Natural killer cell (primary cell): ENCODE measurements at regions not wholly inside any gene's neighbourhood (a gene's known extent, or its start where the extent isn't known, plus 50 kb on each side); places are given as distances from the start of the nearest gene placed in this dataset.

Experiments used
- ATAC-seq, 3 donors: fragments of 150-1000 bp in 2 of 3; fragments of 200-7000 bp in 1 of 3; cut with Tn5 transposase; 1 replicate in 1 of 3; 2 replicates in 2 of 3; pipeline ENCODE4 v1.10.0; 2021; ENCODE audit warnings: mild to moderate bottlenecking in 2 of 3, moderate library complexity in 2 of 3
- DNase-seq, 2 donors: peaks; one replicate each; pipeline versions ENCODE4 v3.0.0 to v3.0.0-alpha.2; 2013 to 2021; ENCODE audit warnings: mixed read lengths in 1 of 2
- H3K27ac ChIP-seq: one replicate; pipeline ENCODE4 v1.5.1; 2013; ENCODE audit warnings: mild to moderate bottlenecking, low read length
- H3K27me3 ChIP-seq: one replicate; pipeline ENCODE4 v1.6.1; 2013; ENCODE audit warnings: low read length; ENCODE audit not compliant: control insufficient read depth, insufficient read depth
- H3K36me3 ChIP-seq: one replicate; pipeline ENCODE4 v1.6.1; 2013; ENCODE audit warnings: low read length; ENCODE audit not compliant: control insufficient read depth, insufficient read depth
- H3K4me1 ChIP-seq: one replicate; pipeline ENCODE4 v1.6.1; 2013; ENCODE audit warnings: low read length; ENCODE audit not compliant: control insufficient read depth, insufficient read depth
- H3K4me3 ChIP-seq: one replicate; pipeline ENCODE4 v1.5.1; 2013; ENCODE audit warnings: low read length
- H3K9me3 ChIP-seq: one replicate; pipeline ENCODE4 v1.6.1; 2013; ENCODE audit warnings: low read length; ENCODE audit not compliant: control insufficient read depth, insufficient read depth
- H3K27ac Mint-ChIP-seq, 2 donors: one replicate each; pipeline ENCODE4 v1.8.0; 2022; ENCODE audit warnings: mild to moderate bottlenecking in 2 of 2, mixed read lengths in 2 of 2, moderate library complexity in 1 of 2
- H3K27me3 Mint-ChIP-seq, 2 donors: one replicate each; pipeline ENCODE4 v1.8.0; 2022; ENCODE audit warnings: low read depth in 2 of 2, mixed read lengths in 2 of 2
- H3K36me3 Mint-ChIP-seq: one replicate; pipeline ENCODE4 v1.8.0; 2022; ENCODE audit warnings: mixed read lengths
- H3K4me1 Mint-ChIP-seq, 2 donors: one replicate each; pipeline ENCODE4 v1.8.0; 2022; ENCODE audit warnings: mixed read lengths in 2 of 2
- H3K4me3 Mint-ChIP-seq: one replicate; pipeline ENCODE4 v1.8.0; 2022; ENCODE audit warnings: mild to moderate bottlenecking, moderate library complexity, mixed read lengths
- H3K9me3 Mint-ChIP-seq, 2 donors: one replicate each; pipeline ENCODE4 v1.8.0; 2022; ENCODE audit warnings: mixed read lengths in 2 of 2
- CTCF ChIP-seq: fragments of 200-600 bp; IDR thresholded peaks from one replicate; pipeline ENCODE4 v1.8.0; 2022; ENCODE audit warnings: antibody characterized with exemption
- WGBS: methylation state at CpG from one replicate; pipeline ENCODE4 v1.1.7; 2013; ENCODE audit warnings: missing lambda C conversion rate; ENCODE audit not compliant: insufficient coverage; 5-methylcytosine and 5-hydroxymethylcytosine counted together
- intact Hi-C: fragments of 100-400 bp; cut with micrococcal nuclease; formaldehyde crosslinking; loops from one replicate; pipeline ENCODE4 v1.14.2; 2022

GRCh38 chr12:89016970-89017778 is 335.1 kb downstream of the DUSP6 start:
- no peak overlapping the region for H3K27ac Mint-ChIP-seq

GRCh38 chr12:89015419-89015818 is 336.9 kb downstream of the DUSP6 start:
- Histone ChIP-seq H3K9me3 (no peaks in the 10 kb centered on the region), H3K4me3 (no peak overlapping the region), H3K36me3 (no peaks in the 10 kb centered on the region), H3K4me1 (peaks cover 4% of the 10 kb centered on the region), H3K27me3 (no peaks in the 10 kb centered on the region), H3K27ac (no peak overlapping the region)
- Mint-ChIP-seq H3K27me3 (peaks cover 8 to 20% of the 10 kb centered on the region in 2 donors), H3K4me1 (peaks cover 5 to 7% of the 10 kb centered on the region in 2 donors), H3K9me3 (no peaks in the 10 kb centered on the region), H3K36me3 (no peaks in the 10 kb centered on the region), H3K4me3 (no peak overlapping the region), H3K27ac (no peak overlapping the region)
- intact Hi-C loops = no loop called here
- WGBS = 78% methylated on average over 1 of the region's 1 CpG
- ATAC-seq = no peak
- DNase-seq = no peak
- TF ChIP-seq CTCF = no peak

More at GRCh38 chr12:89016970-89017778, 335.1 kb downstream of the DUSP6 start:
- intact Hi-C loops = loop anchor here (2.0 kb wide), 1 partner anchor 1942 kb away; no protein-coding TSS in a partner anchor
- Mint-ChIP-seq H3K9me3 (no peaks in the 10 kb centered on the region), H3K4me3 (no peak overlapping the region), H3K4me1 (peaks cover 5 to 7% of the 10 kb centered on the region in 2 donors), H3K36me3 (no peaks in the 10 kb centered on the region), H3K27me3 (peaks cover 6 to 13% of the 10 kb centered on the region in 2 donors)
- WGBS = 21% methylated on average over 18 of the region's 21 CpGs
- DNase-seq (peak in 1 of 2 donors; percentile 82), ATAC-seq (peak in 2 of 3 donors; percentile 61 to 62)
- peak; percentile 82 for TF ChIP-seq CTCF
- Histone ChIP-seq H3K36me3 (no peaks in the 10 kb centered on the region), H3K27ac (no peak overlapping the region), H3K4me1 (peaks cover 4% of the 10 kb centered on the region), H3K4me3 (no peak overlapping the region), H3K9me3 (no peaks in the 10 kb centered on the region), H3K27me3 (no peaks in the 10 kb centered on the region)

- Mint-ChIP-seq H3K4me3 (no peak overlapping the region), H3K27ac (no peak overlapping the region), H3K4me1 (no peaks in the 10 kb centered on the region), H3K9me3 (no peaks in the 10 kb centered on the region), H3K36me3 (no peaks in the 10 kb centered on the region), H3K27me3 (peaks cover 6 to 13% of the 10 kb centered on the region in 2 donors)
- Histone ChIP-seq H3K36me3 (no peaks in the 10 kb centered on the region), H3K4me1 (no peaks in the 10 kb centered on the region), H3K9me3 (no peaks in the 10 kb centered on the region), H3K27me3 (no peaks in the 10 kb centered on the region), H3K27ac (no peak overlapping the region), H3K4me3 (no peak overlapping the region)
- intact Hi-C loops = no loop called here
- DNase-seq = no peak
- no peak for ATAC-seq
- no peak for TF ChIP-seq CTCF
- 73% methylated on average over 2 of the region's 2 CpGs for WGBS
Observed at GRCh38 chr12:88998421-88998820, 353.9 kb downstream of the DUSP6 start.
